ENCODE measurements at regions not wholly inside any gene's neighbourhood (a gene's known extent, or its start where the extent isn't known, plus 50 kb on each side); places are given as distances from the start of the nearest gene placed in this dataset.

DNA sequence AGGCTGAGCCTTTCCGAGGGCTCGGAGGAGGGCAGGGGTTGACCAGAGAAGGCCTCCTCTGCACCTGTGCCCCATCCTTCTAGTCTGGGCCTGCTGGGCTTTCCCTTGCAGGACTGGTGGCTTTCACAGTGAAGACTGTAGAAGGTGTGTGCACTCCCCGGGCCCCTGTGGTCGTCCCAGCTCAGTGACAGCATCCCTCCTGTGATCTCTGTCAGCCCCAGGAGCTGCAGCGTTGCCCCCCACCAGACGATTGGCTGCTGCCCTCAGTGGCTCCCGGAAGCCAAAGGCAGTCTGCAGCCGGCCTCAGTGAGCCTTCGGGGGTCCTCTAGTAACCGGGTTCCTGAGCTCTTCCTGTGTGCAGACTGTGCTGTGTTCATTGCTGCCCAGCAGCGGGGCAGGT is 69.4 kb upstream of the EN2 start:
- TF ChIP-seq ZNF780A (CRISPR knock-in tag; IDR thresholded peaks at IDR 0.05) (no peak), USF2 (CRISPR knock-in tag; IDR thresholded peaks at IDR 0.05) (no peak), MXI1 (IDR thresholded peaks at IDR 0.05; ENCODE audit: low read depth, low read length) (no peak), EP300 (IDR thresholded peaks at IDR 0.05; ENCODE audit: low read length) (no peak)

Data from K562 (cell line).